M059J (cell line): ENCODE measurements at regions not wholly inside any gene's neighbourhood (a gene's known extent, or its start where the extent isn't known, plus 50 kb on each side); places are given as distances from the start of the nearest gene placed in this dataset.
A peak's percentile ranks its signal among the peaks of the same experiment; 100 is the strongest.
"Not testable (repeated sequence)": the region's sequence is repeated elsewhere in the genome, so short reads cannot be mapped to it uniquely, and the experiment has no call there.

Source experiments
- DNase-seq: peaks from one replicate; pipeline ENCODE4 v3.0.0-alpha.2; 2012; ENCODE audit warnings: low read depth

DNA sequence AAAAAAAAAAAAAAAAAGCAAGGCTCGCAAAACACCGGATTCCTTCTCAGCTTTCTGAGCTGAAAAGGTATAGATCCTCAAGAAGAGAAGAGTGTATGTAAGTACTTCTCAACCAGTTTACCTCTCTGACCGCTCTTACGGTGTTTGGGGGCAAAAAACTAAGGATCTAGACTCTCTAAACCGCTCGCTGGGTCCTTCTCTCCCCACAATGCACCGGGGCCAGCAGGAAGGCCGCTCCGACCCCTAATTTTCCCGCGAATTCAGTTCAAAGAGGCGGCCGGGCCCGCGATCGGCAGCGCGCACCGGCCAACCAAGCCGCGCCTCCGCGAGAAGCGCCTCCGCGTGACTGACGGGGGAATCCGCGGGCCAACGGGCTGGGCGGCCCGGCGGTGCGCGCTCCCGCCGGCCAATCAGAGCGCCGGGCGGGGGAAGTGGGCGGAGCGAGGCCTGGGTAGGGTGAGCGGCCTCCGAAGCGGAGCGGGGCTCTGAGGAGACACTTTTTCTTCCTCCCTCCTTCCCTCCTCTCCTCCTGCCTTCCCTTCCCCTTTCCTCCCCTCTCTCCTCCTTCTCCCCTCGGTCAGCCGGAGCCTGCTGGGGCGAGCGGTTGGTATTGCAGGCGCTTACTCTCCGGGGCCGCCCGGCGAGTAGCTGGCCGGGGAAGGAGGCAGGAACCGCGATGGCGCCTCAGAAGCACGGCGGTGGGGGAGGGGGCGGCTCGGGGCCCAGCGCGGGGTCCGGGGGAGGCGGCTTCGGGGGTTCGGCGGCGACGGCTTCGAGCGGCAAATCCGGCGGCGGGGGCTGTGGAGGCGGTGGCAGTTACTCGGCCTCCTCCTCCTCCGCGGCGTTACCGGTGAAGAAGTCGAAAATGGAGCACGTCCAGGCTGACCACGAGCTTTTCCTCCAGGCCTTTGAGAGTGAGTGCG is 93.0 kb downstream of the CRLF3 start:
- peak; percentile 73 for DNase-seq

- not testable (repeated sequence) for DNase-seq
Measured at GRCh38 chr17:30730837-30731209, 93.7 kb downstream of the CRLF3 start.

DNA sequence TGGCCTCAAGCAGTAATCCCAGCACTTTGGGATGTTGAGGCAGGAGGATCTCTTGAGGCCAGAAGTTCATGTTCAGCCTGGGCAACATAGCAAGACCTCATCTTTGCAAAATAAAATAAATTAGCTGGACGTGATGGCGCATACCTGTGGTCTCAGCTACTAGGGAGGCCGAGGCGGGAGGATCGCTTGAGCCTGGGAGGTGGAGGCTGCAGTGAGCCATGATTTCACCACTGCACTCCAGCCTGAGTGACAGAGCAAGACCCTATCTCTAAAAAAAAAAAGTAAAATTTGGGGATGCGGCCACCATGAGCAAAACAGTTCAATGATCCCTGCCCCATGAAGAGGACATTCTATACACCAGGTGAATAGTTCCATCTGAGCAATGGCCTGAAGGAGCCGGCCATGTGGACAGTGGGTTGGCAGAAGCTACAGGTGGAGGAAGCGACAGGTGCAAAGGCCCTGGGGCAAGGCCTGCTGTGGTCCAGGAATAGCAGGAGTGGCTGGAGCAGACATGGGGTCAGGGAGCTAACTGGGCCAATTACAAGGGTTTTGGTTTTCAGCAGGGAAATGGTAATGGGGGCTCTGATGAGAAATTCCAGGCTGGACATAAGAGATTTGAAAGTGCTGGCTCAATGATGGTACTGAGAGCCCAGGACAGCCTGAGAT is 94.2 kb downstream of the CRLF3 start:
- not testable (repeated sequence) for DNase-seq

DNA sequence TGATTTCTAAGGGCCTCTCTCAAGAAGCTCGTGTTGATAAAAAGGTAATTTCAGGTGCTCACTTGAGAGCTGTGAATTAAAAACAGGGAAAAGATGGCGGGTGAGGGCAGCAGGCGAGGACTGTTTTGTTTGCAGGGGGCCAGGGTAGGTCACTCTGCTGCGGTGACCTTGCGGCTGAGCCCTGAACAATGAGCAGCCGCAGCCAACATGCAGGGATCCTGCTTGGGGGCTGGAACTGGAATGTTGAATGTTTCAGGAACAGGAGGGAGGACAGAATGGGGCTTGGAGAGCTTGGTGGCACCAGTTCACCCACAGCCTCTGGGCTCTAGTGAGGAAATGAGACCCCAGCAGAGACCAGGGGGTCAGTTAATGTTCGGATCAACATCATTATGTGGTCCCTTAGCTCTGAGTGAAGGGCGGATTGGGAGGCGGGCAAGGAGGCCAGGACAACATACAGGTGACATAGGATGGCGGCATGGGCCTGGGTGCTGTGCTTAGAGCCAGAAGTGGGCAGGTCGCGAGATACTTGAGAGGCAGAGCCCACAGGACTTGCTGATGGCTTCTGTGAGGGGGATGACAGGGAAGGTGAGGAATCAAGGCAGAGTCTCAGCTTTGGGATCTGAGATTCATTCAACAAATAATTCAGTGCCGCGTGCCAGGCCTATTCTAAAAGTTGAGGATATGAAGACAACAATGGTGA is 94.9 kb downstream of the CRLF3 start:
- not testable (repeated sequence) for DNase-seq

DNA sequence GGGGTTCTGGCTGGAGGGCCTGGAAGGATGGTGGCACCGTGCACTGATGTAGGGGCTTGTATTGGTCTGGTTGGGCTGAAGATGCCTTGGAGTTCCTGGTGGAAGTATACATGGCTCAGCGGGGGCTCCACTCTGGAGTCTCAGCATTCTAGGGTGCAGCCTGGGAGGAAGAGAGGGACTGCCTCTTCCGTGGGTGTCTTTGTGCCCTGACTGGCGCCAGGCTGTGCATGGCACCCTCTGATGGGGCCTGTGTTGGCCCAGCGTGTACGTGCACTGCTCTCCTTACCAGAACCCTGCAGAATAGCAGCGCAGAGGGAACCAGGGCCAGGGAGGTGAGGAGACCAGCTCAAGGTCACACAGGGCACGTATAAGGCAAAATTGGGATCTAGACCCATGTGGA is 97.0 kb downstream of the CRLF3 start:
- not testable (repeated sequence) for DNase-seq

GRCh38 chr17:30726734-30727133 is 97.8 kb downstream of the CRLF3 start:
- DNase-seq, result not testable (repeated sequence)

DNA sequence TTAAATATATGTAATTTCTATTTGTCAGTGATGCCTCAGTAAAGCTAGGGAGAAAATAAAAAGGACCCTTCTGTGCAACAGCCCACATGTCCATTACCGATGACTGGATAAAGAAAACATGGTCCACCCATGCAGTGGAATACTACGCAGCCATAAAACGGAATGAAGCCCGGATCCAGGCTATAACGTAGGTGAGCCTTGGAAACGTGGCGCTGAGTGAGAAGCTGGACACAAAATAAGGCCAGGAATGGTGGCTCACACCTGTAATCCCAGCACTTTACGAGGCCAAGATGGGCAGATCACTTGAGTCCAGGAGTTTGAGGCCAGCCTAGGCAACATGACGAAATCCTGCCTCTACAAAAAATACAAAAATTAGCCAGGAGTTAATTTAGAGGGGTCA is 98.2 kb downstream of the CRLF3 start:
- not testable (repeated sequence) for DNase-seq

DNA sequence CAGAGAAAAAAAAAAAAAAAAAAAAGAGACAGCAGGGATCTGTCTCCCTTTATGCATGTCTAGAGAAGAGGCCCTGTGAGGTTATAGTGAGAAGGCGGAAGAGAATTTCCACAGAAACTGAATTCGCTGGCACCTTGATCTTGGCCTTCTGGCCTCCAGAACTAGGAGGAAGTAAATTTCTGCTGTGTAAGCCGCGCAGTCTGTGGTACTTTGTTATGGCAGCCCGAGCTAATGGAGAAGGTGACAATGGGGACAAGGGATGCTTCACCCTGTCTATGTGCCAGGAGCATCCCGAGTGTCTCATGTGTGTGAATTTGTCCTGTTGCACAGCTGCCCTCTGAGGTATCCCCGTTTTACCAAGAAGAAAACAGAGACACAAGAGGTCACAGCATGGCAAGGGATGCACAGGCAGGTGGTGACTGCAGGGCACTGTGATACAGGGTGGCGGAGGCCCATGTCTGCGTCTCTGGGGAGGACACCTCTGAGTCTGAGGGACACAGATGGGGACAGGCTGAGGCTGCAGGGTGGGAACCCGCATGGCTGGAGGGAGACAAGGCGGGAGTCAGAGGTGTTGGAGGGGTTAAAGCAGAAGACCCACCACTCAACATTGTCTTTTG is 100.3 kb downstream of the CRLF3 start:
- DNase-seq, result not testable (repeated sequence)

DNA sequence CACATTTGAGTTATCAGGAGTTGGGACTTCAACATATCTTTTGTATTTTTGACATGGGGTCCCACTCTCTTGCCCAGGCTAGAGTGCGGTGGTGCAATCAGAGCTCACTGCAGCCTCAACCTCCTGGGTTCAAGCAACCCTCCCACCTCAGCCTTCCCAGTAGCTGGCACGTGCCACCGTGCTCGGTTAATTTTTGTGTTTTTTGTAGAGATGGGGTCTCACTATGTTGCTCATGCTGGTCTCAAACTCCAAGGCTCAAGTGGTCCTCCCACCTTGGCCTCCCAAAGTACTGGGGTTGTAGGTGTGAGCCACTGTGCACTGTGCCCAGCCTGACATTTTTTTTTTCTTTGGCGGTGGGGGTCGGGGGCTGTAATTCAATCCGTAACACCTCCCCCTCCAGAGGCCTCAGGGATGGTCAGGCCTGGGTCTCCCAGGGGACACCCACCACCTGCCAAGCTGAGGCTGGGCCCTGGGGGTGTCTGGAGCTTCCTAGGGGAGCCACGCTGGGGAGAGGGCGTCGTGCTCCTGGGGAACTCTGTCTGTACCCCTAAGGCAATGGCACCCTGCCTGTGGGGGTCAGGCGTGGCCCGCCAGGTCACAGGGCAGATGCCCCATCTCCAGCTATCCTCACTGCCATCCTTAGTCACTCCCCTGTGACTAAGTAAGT is 102.2 kb downstream of the CRLF3 start:
- DNase-seq, result not testable (repeated sequence)

DNA sequence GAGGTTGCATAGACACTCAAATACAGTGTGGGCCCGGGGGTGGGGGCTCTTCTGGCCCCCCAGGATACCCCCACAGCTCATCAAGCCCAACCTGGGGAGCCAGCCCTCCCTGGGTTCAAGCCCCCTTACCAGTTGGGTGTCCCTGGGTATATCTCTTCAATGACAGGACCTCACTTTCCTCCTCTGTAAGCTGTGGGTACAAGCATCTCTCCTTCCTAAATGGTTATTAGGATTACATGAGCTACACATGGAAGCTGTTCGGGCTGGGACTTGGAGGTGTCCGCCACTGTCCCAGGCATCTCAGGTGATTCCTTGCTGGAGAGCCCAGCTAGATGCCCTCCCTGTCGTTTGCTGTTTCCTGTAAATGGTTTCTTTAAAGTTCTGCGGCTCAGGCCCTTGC is 103.5 kb downstream of the CRLF3 start:
- DNase-seq, result not testable (repeated sequence)

DNA sequence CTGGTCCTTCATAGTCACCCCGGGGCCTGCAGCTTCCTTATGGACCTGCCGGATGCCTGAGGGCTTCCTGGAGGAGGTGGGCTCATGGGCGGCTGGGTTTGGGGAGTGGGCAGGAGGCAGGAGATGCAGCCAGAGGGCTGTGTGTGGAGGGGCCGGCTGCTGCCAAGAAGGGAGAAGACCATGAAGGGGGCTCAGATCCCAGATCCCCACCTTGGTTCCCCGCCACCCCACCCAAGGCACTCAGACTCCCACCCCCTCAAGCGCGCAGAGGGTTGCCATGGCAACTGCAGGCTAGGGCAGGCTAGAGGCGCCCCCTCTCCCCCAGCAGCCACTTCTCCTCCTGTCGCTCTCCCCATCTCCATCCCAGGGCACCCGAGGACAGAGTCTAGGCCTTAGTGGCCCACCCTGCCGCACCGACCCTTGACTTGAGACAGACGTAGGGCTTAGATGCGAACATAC is 104.5 kb downstream of the CRLF3 start:
- no peak for DNase-seq

- peak; percentile 45 for DNase-seq
Measured at GRCh38 chr17:30719131-30719973, 105.1 kb downstream of the CRLF3 start.

DNA sequence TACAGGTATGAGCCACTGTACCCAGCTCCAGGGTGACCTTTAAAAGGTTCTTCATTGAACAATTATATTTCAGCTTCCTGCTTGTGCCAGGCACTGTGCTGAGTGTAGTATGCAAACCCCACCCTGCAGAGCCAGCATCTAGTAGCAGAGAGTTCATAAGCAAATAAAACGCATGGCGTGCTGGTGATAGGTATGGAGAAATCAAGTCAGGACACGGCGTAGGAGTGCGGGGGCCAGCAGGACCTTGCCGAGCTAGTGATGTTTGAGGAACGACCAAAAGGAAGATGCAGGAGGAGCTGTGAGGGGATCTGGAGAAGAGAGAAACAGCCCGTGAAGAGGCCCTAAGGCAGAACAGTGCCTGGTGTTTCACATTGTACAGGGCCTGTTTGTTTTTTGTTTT is 105.8 kb downstream of the CRLF3 start:
- not testable (repeated sequence) for DNase-seq

GRCh38 chr17:30718099-30718447 is 106.4 kb downstream of the CRLF3 start:
- DNase-seq, result not testable (repeated sequence)

DNA sequence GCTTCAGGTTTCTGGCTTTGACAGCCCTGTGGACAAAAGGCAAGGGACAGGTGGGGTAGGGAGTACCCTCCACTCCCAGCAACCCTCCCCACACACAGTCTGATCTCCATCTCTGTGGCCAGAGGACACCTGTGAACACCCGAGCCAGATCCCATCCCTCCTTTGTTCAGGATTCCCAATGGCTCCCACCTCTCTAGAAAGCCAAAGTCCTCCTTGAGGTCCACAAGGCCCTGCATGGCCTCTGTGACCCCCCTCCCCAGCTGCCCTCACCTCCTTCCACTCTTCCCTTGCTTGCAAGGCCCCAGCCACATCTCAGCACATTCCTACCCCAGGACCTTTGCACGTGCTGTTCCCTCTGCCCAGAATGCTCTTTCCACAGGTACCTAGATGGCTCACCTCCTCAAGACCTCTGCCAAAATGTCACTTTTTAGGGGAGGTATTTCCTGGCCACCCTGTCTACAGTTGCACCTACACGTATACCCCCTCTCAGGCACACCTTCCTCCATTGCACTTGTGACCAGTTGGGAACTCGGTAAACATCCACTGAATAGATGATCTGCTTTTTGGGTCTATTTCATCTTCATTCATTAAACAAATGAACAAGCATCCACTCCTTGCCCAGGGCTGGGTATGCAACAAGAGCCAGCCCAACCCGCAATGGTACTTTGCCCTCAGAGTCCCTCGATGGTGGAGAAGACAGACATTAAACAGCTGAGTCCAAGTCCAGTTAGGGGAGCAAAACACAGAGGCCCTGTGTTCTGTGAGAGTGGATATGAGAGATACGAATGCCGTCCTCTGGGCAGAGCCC is 107.0 kb downstream of the CRLF3 start:
- no peak for DNase-seq

DNA sequence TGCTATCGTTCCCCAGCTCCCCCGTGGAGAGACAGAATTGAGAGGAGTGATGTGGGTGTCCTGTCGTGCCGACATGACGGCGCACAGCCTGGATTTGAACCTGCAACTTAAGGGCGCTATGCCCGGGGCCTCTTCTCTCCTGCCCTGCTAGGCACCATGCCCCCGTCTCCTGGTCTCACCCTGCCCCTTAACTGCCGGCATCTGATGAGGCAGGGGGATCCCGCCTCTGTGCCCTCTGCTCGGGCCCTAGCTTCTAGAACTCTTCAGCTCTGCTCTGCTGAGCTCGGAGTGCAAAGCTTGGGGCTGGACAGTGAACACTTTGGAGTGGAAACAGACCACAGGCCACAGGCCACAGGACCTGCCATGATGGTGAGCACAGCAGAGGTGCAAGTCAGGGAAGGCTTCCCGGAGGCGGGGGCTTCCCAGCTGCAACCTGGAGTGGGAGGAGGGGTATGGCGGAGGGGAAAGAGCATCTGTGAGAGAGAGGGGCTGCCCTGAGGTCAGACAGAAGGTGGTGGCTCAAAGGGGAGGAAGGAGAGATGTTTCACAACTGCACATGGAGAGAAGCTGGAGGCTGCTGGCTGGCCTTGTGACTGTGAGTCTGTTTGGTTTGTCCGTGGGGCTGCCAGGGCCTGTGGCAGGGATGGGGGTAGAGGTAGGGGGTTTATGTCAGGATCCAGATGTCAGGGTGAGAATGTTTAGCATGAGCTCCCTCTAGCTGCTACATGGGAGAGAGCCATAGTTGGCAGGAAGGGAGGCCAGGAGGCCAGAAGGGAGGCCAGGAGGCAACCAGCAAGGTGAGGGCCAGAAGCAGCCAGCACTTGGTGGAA is 107.8 kb downstream of the CRLF3 start:
- peak; percentile 26 for DNase-seq

- peak; percentile 34 for DNase-seq
Measured at GRCh38 chr17:30714825-30715622, 109.5 kb downstream of the CRLF3 start.

DNA sequence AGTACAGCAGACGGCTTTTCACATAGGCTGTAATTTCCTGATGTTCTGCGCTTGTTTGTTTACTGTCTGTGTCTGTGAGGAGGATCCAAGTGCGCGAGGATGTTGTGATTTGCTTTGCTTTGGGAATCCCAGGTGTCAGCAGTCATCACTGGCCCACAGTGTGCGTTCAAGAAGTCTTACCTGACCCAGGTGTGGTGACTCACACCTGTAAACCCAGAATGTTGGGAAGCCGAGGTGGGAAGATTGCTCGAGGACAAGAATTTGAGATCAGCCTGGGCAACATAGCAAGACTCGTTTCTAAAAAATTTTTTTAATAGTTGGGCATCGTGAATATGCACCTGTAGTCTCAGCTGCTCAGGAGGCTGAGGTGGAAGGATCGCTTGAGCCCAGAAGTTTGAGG is 110.7 kb downstream of the CRLF3 start:
- not testable (repeated sequence) for DNase-seq
